GM19043 (cell line): ENCODE measurements at regions not wholly inside any gene's neighbourhood (a gene's known extent, or its start where the extent isn't known, plus 50 kb on each side); places are given as distances from the start of the nearest gene placed in this dataset.
"Not testable (repeated sequence)": the region's sequence is repeated elsewhere in the genome, so short reads cannot be mapped to it uniquely, and the experiment has no call there.

Experiments
- ATAC-seq: cut with Tn5 transposase; IDR thresholded peaks from one replicate; pipeline ENCODE4 v1.9.1; 2021; ENCODE audit warnings: low read depth; ENCODE audit not compliant: unreplicated experiment

GRCh38 chr2:176931588-176932563 is 280.7 kb upstream of the HNRNPA3 start:
- peak; percentile 95 for ATAC-seq

GRCh38 chr2:176934131-176934530 is 278.5 kb upstream of the HNRNPA3 start:
- ATAC-seq, result no peak

DNA sequence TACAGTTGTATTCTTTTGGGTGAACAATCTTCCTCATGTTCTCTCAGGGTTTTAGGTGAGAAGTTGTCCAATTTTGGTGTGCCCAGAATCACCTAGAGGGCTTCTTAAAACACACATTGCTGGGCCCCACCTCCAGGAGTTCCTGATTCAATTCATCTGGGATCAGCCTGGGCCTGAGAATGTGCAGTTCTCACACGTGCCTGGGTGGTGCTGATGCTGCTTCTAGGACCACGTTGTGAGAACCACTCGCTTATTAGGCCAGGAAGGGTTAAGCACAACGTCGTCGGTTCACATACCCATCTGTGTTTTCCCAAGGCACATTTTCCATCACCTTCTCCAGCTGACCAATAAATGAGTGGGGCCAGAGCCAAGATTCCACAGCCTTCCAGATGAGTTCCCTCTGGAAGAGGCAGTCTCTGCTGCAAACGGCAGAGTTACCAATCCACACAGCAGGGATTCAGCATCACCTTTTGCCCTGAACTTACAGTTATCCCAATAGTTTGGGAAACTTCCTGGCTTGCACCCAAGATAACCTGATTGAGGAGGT is 277.7 kb upstream of the HNRNPA3 start:
- no peak for ATAC-seq

DNA sequence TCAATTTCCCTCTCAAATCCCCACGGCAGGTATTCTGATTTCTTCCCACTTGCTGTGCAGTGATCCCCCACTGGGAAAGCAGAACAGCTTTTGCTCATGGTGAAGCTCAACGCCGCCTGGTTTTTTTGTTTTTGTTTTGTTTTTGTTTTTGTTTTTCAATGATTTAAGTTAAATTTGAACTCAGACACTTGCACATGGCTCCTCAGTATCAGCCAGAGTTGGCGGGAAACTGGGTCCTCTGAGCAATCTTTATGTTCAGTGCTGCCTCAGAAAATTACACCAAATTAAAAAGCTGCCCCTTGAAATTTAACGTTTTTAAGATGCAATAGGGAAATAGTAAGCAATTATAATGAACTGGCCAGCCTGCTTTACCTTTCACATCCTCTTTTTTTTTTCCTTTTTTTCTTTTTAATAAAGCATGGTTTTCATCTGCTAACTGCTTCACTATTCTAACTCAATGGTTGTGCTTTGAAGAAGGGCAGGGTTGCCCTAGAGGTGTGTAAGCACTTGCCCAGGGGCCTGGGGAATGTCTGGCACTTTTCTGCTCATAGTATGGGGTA is 277.0 kb upstream of the HNRNPA3 start:
- ATAC-seq, result no peak

- no peak for ATAC-seq
These were observed 276.2 kb upstream of the HNRNPA3 start for GRCh38 chr2:176936410-176936809.

DNA sequence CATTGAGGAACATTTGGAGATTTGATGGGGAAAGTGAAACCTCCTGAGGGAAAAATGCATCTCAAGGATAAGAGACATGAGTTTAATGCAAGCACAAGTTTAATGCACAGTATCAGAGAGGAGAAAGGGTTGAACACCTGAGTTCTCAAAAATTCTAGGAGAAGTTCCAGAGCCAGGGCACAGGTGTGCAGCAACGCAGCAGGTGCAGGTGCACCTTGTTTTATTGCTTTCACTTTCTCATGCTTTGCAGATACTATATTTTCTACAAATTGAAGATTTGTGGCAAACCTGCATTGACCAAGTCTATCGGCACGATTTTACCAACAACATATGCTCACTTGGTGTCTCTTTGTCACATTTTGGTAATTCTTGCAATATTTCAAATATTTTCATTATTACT is 267.6 kb upstream of the HNRNPA3 start:
- no peak for ATAC-seq

DNA sequence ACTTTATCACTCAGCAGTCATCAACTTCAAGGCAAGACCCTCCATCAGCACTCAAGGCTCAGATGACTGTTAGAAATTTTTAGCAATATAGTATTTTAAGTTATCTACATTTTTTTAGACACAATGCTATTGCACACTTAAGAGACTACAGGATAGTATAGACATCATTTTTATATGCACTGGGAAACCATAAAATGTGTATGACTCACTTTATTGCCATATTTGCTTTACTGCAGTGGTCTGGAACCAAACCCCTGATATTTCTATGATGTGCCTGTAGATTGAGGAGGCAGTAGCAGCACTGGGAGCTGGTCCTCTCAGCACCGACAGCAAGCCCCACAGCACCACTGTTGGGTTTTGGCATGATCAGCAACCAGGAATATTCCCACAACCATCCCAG is 264.8 kb upstream of the HNRNPA3 start:
- ATAC-seq, result no peak

DNA sequence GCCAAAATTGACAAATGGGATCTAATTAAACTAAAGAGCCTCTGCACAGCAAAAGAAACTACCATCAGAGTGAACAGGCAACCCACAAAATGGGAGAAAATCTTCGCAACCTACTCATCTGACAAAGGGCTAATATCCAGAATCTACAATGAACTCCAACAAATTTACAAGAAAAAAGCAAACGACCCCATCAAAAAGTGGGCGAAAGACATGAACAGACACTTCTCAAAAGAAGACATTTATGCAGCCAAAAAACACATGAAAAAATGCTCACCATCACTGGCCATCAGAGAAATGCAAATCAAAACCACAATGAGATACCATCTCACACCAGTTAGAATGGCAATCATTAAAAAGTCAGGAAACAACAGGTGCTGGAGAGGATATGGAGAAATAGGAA is 261.4 kb upstream of the HNRNPA3 start:
- ATAC-seq, result not testable (repeated sequence)

GRCh38 chr2:176956791-176957190 is 255.8 kb upstream of the HNRNPA3 start:
- ATAC-seq, result no peak

GRCh38 chr2:176959614-176960013 is 253.0 kb upstream of the HNRNPA3 start:
- no peak for ATAC-seq

DNA sequence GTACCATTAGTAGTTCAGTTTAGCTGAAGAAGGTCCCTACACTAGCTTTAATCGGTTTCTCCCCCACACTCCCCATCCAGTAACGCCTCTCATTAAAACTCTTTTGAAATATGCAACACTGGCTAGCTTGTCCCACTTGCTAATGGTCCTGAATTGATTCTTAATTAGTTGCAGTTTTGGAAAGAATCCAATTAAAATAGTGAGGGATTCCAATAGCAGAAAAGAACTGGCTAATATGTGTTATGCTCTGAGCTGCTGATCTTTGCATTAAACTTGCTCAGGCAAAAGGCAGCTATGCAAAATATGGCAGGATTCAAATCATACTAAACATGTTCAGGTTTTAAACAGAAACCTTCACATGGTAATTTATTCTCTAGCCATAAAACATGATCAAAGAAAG is 252.5 kb upstream of the HNRNPA3 start:
- ATAC-seq, result no peak

DNA sequence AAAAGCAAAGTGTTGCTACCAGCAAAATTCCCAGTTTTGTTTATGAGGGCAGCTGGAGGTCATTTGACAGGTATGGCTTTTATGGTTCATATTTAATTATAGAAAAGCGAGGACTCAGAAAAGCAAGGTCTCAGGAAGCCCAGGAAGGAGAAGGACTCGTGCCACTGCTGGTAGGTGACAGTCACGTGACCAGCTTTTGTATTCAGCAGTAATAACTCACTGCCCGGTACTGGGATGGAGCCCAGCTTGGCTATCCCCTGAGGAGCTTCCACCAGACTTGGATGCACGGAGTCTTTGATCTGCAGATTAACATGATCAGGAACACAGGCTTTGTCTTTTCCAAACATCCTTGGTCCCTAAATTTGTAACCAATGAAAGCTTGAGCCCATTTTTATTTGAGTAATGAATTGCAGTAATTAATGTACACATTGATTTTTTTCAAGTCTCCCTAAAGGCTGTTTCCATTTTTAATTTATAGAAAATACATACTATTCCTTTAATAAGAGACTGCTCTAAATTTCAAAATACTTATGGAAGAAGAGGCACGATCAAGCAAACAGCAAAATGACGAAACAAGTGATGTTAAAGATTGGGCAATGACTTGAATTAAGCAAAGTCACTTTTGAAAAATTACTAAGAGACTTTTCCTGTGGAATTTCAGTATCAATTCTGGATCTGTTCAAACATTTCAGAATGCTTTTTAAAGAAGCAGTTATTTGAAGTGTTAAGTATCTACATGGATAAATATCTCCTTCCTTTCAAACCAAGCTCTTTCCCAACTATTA is 251.7 kb upstream of the HNRNPA3 start:
- no peak for ATAC-seq

DNA sequence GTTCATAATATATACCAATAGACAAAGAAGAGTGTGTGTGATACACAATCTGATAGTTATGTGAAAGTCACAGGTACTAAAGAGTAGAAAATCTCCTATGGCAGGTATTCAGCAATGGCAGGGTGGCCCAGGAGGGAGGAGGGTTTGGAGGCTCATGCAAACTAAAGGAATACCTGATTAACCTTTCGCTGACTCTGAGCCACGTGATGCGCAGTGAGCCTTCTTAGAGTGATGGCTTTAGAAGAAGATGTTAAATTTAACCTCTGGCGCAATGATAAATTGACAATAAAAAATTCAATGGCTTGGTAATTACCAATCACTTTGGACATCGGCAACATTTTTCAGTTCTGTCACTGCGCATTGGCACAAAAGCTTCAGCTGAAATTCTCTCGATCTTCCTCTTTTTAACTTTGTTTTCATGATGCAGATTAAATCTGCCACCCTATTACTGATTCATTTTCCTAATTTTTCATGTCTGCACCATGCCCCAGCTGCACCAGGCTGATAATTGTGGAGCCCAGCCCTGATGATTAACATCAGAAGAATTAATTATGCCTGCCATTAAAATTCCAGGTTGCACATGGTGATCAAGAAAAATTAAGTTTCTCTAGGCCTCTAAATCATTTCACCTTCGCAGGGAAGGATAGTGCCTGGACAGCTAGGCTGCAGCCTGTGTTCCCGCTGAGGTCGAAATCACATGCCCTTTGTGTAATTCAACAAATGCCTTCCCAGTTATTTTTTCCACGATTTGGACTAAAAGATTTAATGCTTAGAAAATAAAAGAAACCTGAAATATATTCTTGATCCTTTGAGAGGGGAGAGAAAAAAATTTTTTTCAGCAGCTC is 250.6 kb upstream of the HNRNPA3 start:
- ATAC-seq, result no peak

- ATAC-seq, result no peak
These were observed 248.9 kb upstream of the HNRNPA3 start for GRCh38 chr2:176963568-176964287.

- ATAC-seq, result peak; percentile 47
These were observed 244.6 kb upstream of the HNRNPA3 start for GRCh38 chr2:176967911-176968450.

GRCh38 chr2:176969642-176970359 is 242.8 kb upstream of the HNRNPA3 start:
- ATAC-seq, result no peak

DNA sequence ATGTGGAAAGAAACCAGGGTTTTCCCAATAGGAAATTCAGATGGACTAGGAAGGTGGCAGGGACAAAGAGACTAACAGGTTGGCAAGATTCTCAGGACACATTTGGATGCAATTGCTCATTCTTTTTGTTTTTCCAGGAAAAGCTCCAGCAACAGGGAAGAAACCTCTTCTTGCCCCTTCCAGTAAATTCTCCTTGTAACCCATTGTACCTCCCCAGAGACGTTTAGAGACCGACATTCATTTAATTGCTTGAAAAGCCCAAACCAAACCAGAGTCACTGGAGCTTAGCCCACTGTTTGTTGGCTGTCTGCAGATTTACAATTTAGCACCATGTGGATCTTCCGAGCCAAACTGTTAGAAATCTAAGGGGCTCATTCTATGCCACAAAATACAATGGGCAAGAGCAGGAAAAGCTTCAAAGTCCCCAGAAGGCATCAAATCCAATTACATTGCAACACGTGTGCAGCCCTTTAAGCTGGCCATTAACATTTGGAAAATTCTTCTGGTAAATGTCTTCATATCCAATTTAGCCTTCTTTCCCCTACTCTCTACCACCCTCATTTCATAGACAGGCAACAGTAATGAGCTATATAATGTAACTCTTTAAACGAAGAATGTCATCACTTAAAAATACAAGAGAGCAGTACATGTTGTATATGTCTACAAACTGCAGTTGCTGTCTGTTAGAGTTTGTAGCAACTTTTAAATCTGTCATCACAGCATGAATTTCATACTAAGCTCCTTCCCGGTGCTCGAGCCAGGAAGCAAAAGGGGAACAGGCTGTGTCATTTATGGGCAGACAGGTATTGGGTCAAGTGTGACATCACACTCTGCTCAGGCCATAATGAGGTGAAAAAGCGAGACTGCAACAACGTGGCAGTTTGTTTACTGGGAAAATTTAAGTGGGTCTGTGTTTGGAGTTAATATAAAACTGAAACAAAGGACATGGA is 235.6 kb upstream of the HNRNPA3 start:
- ATAC-seq, result no peak
